Hepatocyte (in vitro differentiated cells): ENCODE measurements at regions not wholly inside any gene's neighbourhood (a gene's known extent, or its start where the extent isn't known, plus 50 kb on each side); places are given as distances from the start of the nearest gene placed in this dataset.

Experiments used
- DNase-seq: peaks from one replicate; pipeline ENCODE4 v3.0.0-alpha.2; 2016; ENCODE audit warnings: low spot score
- H2AFZ ChIP-seq: fragments of 200-600 bp; sonication (generic); 2 replicates; pipeline ENCODE4 v1.6.0; 2016; ENCODE audit warnings: antibody characterized with exemption, mild to moderate bottlenecking
- H3K27ac ChIP-seq: fragments of 200-600 bp; sonication (generic); 2 replicates; pipeline ENCODE4 v1.5.1; 2016; ENCODE audit warnings: mild to moderate bottlenecking
- H3K27me3 ChIP-seq: fragments of 200-600 bp; sonication (generic); 2 replicates; pipeline ENCODE4 v1.6.1; 2016
- H3K36me3 ChIP-seq: fragments of 200-600 bp; sonication (generic); replicated peaks from 2 replicates; pipeline ENCODE4 v1.5.1; 2016; ENCODE audit warnings: low read depth; ENCODE audit not compliant: insufficient read depth
- H3K4me1 ChIP-seq: fragments of 200-600 bp; sonication (generic); 2 replicates; pipeline ENCODE4 v1.5.1; 2016; ENCODE audit warnings: mild to moderate bottlenecking, moderate library complexity; ENCODE audit not compliant: insufficient read depth
- H3K4me2 ChIP-seq: fragments of 200-600 bp; sonication (generic); 2 replicates; pipeline ENCODE4 v1.6.0; 2016
- H3K4me3 ChIP-seq: fragments of 200-600 bp; sonication (generic); 2 replicates; pipeline ENCODE4 v1.5.1; 2016; ENCODE audit warnings: mild to moderate bottlenecking
- H3K79me2 ChIP-seq: fragments of 200-600 bp; sonication (generic); 2 replicates; pipeline ENCODE4 v1.6.0; 2017; ENCODE audit warnings: mild to moderate bottlenecking
- H3K9me2 ChIP-seq: fragments of 200-600 bp; sonication (generic); replicated peaks from 2 replicates; pipeline ENCODE4 v1.6.0; 2017; ENCODE audit warnings: mild to moderate bottlenecking; ENCODE audit not compliant: insufficient read depth
- H3K9me3 ChIP-seq: fragments of 200-600 bp; sonication (generic); 2 replicates; pipeline ENCODE4 v1.5.1; 2016; ENCODE audit warnings: low read depth, mild to moderate bottlenecking
- H4K20me1 ChIP-seq: fragments of 200-600 bp; sonication (generic); 2 replicates; pipeline ENCODE4 v1.6.0; 2016; ENCODE audit warnings: mild to moderate bottlenecking; ENCODE audit not compliant: insufficient read depth, poor library complexity, severe bottlenecking
- CTCF ChIP-seq: fragments of 200-600 bp; sonication (generic); IDR thresholded peaks from 2 replicates; pipeline ENCODE4 v1.5.1; 2016; ENCODE audit warnings: antibody characterized with exemption, mild to moderate bottlenecking; ENCODE audit not compliant: poor library complexity
- EZH2 ChIP-seq: fragments of 200-600 bp; sonication (generic); IDR thresholded peaks from 2 replicates; pipeline ENCODE4 v1.6.1; 2016; ENCODE audit warnings: antibody characterized with exemption, mild to moderate bottlenecking, borderline replicate concordance
- EZH2phosphoT487 ChIP-seq: fragments of 200-600 bp; sonication (generic); IDR thresholded peaks from one replicate; pipeline ENCODE4 v1.6.1; 2018; ENCODE audit warnings: antibody characterized with exemption, mild to moderate bottlenecking, low read depth, moderate library complexity; ENCODE audit not compliant: unreplicated experiment, severe bottlenecking
- WGBS: methylation state at CpG from one replicate; pipeline ENCODE4 v1.1.6; 2016; ENCODE audit warnings: low lambda C conversion rate; ENCODE audit errors: missing lambda C conversion rate; 5-methylcytosine and 5-hydroxymethylcytosine counted together

GRCh38 chr4:183831683-183832082, 73.4 kb upstream of the STOX2 start:
- H3K27me3 ChIP-seq, result no peaks in the 10 kb centered on the region
- H3K9me3 ChIP-seq, result no peaks in the 10 kb centered on the region
- H3K4me2 ChIP-seq, result no peak overlapping the region
- no peak for DNase-seq
- H3K36me3 ChIP-seq, result no peaks in the 10 kb centered on the region
- no peak overlapping the region for H3K27ac ChIP-seq
- H2AFZ ChIP-seq, result no peak overlapping the region
- no peaks in the 10 kb centered on the region for H3K9me2 ChIP-seq
- H4K20me1 ChIP-seq, result no peaks in the 10 kb centered on the region
- TF ChIP-seq CTCF (no peak), EZH2phosphoT487 (no peak), EZH2 (no peak)
- H3K4me1 ChIP-seq, result no peaks in the 10 kb centered on the region
- H3K4me3 ChIP-seq, result no peak overlapping the region
- 89% methylated on average over 5 of the region's 5 CpGs for WGBS
- no peaks in the 10 kb centered on the region for H3K79me2 ChIP-seq

GRCh38 chr4:183832776-183833450, 72.2 kb upstream of the STOX2 start:
- Histone ChIP-seq H3K4me3 (no peak overlapping the region), H3K4me2 (no peak overlapping the region), H2AFZ (no peak overlapping the region), H3K79me2 (no peaks in the 10 kb centered on the region), H4K20me1 (no peaks in the 10 kb centered on the region), H3K9me3 (no peaks in the 10 kb centered on the region), H3K9me2 (no peaks in the 10 kb centered on the region), H3K27me3 (no peaks in the 10 kb centered on the region), H3K27ac (no peak overlapping the region), H3K4me1 (no peaks in the 10 kb centered on the region), H3K36me3 (no peaks in the 10 kb centered on the region)
- no peak for DNase-seq
- no peak for TF ChIP-seq EZH2phosphoT487
- TF ChIP-seq CTCF, result no peak
- no peak for TF ChIP-seq EZH2
- WGBS, result 89% methylated on average over 9 of the region's 9 CpGs

- no peaks in the 10 kb centered on the region for H3K27me3 ChIP-seq
- H3K9me3 ChIP-seq, result no peaks in the 10 kb centered on the region
- H3K4me2 ChIP-seq, result no peak overlapping the region
- no peaks in the 10 kb centered on the region for H3K4me1 ChIP-seq
- no peak for TF ChIP-seq EZH2phosphoT487
- TF ChIP-seq CTCF, result no peak
- no peak for TF ChIP-seq EZH2
- H4K20me1 ChIP-seq, result no peaks in the 10 kb centered on the region
- no peaks in the 10 kb centered on the region for H3K9me2 ChIP-seq
- WGBS, result 88% methylated on average over 9 of the region's 9 CpGs
- H3K4me3 ChIP-seq, result no peak overlapping the region
- H3K27ac ChIP-seq, result no peak overlapping the region
- H2AFZ ChIP-seq, result no peak overlapping the region
- no peak for DNase-seq
- H3K36me3 ChIP-seq, result no peaks in the 10 kb centered on the region
- H3K79me2 ChIP-seq, result no peaks in the 10 kb centered on the region
Measured at GRCh38 chr4:183834252-183834651, 70.9 kb upstream of the STOX2 start.

GRCh38 chr4:183837222-183837621, 67.9 kb upstream of the STOX2 start:
- Histone ChIP-seq H3K4me2 (no peak overlapping the region), H3K4me3 (no peak overlapping the region), H3K4me1 (no peaks in the 10 kb centered on the region), H3K9me2 (no peaks in the 10 kb centered on the region), H2AFZ (no peak overlapping the region), H3K9me3 (no peaks in the 10 kb centered on the region), H4K20me1 (no peaks in the 10 kb centered on the region), H3K36me3 (no peaks in the 10 kb centered on the region), H3K27me3 (no peaks in the 10 kb centered on the region), H3K79me2 (no peaks in the 10 kb centered on the region), H3K27ac (no peak overlapping the region)
- WGBS, result 65% methylated on average over 5 of the region's 5 CpGs
- TF ChIP-seq EZH2, result no peak
- no peak for TF ChIP-seq EZH2phosphoT487
- TF ChIP-seq CTCF, result no peak
- DNase-seq, result no peak
